ENCODE measurements at regions not wholly inside any gene's neighbourhood (a gene's known extent, or its start where the extent isn't known, plus 50 kb on each side); places are given as distances from the start of the nearest gene placed in this dataset.

DNA sequence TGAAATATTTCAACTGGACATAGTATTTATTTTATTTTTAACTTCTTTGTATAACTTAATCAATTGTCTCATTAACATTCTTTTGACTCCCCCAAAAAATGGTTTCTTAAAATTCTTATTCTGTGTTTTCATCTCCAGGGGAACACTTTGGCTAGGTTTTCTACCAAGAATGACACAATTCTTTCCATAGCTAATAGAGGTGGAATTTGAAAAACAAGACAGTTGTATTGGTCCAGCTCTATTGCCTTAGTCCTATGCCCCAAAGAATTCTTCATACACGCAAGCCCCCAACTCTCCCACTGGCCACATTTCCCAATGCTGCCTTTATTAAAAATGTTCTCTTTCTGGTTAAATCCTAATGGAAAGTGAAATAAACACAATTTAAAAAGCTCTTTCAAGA lies 104.7 kb upstream of the PKDCC start:
- DNase-seq: no peak

DNA sequence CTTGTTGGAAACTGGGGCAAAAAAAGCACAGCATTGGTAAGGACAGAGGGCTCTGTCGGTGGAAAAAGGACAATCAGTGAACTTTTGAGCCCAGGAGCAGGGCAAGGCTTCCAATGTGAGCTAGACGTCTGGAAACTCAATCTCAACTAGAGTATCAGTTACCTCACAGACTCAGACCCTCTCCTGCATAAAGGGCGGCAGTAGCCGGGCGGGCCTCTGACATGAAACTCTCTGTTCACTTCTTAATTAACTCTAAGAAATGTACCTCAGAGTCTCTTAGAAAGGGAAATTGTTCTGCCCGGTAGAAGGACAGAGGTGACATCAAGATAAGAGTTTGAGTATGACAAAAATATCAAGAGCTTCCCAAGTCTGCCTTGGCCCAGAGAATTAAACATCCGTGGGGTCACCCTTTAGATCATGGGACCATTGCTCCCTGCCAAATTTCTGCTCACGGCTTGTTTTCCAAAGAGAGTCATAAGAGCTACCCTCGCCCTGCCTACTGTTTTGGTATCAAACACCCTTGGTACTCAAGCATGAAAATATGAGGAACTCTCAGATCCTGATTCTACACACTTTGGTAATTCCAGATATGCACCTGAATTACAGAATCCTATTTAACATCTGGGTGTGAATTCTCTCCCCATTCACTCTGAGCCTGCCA lies 103.5 kb upstream of the PKDCC start:
- no peak for DNase-seq

DNA sequence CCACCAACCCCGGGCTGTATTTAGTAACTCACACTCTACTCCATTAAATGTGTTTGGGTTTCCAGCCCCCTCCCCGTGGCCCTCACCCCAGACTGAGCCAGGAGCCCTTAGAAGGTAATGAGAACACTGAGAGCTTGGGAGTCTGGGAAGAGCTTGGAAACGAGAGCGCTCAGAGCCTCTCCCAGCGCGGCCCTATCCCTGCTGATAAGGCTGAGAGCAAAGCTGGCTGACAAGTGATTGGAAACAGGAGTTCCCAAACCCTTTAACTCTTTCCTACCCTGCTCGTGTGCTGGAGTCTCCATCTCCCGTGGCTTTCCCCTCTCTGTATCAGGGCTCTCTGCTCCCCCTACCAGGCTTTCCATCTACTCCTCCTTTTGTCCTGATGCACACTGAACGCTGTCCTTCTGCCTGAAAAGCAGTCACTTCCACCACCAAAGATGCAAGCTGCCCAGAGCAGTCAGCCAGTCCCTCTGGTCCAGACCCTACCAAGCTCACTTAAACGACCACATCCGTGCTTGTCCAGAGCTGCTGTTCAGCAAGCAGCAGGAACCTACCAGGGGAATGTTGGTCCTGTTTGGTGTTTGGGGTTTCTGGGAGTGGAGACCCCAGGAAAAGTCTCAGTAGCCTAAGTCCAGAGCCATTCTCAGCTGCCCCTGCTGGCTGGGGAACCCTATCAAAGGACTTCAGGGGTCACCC lies 100.0 kb upstream of the PKDCC start:
- no peak for DNase-seq

- DNase-seq: no peak
Measured at GRCh38 chr2:41948397-41948763, 99.4 kb upstream of the PKDCC start.

- no peak for DNase-seq
Measured at GRCh38 chr2:41949091-41949882, 98.5 kb upstream of the PKDCC start.

DNA sequence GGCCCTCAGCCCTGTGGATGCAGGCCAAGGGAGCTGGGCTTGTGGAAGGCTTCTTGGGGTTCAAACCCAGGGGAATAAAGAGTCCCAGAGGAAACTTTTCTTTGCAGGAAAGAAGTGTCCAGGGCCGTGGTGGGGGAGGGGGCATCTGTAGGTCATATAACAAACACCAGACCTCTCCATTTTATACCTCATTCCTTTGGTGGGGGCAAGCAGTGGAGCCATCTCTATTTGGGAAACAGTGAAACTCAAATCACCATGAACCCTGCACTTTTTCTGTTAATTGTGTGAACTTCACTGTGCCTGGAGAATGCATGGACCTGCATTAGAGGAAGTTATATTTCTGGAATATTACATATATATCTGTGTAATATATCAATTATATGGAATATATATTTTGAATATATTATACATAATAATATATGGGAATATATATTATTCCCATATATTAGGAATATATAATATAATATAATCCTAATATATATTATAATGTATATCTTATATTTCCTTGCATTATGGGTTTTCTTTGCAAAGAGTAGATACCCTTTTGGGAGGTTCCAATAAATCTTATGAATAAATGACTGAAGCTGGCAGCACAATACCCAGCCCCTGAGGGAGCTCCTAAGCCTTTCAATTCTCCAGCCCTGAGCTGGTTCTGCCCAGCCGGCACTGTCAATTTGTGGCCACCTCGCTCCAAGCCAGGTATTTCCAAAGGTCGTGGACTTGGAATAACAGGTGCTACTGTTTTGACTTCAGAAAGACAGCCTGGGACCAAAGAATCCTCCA lies 97.7 kb upstream of the PKDCC start:
- no peak for DNase-seq

GRCh38 chr2:41950666-41950960 lies 97.2 kb upstream of the PKDCC start:
- DNase-seq: no peak

DNA sequence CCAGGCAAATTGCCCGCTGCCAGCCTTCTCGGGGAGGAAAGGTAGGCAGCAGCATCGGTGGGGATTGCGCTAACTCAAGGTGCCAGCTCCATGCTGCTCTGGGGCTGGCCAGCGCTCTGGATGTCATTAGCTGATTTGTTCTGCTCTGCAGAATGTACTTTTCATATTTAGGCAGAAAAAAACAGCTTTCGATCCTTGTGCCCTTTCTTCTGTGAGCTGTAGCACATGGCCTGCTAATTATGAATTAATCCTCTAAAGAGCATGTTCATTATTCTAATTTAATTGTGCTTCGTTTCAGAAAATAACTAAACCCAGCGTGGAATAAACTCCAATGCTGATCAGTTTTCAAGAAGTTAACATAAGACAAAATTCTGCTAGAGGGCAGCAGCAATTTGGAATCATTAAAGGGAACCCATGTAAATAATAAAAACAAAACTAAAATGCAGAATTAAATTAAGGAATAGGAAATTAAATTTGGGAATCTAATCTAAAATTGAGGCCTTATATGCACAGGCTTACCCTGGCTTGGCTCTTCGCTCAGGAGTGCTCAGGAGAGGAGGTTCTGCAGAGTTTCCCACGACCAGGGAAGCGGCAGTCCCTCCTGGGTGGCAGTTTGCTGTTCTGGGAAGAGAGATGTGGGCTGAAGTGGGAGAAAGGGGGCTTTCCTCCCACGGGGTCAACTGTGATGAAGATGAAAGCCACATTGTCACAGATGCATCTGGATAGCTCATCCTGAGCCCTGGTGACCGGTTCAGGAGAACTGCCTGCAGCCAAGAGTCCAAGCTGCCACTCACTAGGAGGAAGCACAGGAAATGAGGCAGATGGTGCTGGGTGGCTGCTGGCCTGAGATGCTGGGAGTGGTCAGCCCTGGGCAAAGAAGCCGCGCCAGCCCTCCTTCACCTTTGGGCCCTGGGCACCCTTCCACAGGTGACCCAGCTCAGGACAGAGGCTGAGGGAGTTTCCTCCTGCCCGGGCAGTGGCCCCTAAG lies 93.2 kb upstream of the PKDCC start:
- no peak for DNase-seq

- DNase-seq: no peak
Measured at GRCh38 chr2:41955316-41956043, 92.3 kb upstream of the PKDCC start.

- DNase-seq: no peak
Measured at GRCh38 chr2:41957431-41957830, 90.4 kb upstream of the PKDCC start.

GRCh38 chr2:41958251-41958650 lies 89.6 kb upstream of the PKDCC start:
- no peak for DNase-seq

DNA sequence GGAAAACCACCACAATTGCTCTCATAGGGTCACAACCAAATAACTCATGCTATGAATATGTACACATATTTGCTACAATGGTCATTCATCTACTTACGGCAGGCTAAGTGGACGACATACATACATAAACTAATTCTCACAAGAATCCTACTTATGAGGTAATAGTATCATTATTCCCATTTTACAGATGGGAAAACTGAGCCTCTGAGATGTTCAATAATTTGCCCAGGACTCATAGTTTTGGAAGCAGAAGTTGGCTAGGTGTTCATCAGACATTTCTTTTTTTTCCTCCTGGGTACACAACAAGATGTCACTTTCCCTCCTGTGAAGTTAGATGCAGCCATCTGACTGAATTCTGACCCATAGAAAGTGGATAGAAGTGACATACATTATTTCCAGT lies 89.0 kb upstream of the PKDCC start:
- no peak for DNase-seq

DNA sequence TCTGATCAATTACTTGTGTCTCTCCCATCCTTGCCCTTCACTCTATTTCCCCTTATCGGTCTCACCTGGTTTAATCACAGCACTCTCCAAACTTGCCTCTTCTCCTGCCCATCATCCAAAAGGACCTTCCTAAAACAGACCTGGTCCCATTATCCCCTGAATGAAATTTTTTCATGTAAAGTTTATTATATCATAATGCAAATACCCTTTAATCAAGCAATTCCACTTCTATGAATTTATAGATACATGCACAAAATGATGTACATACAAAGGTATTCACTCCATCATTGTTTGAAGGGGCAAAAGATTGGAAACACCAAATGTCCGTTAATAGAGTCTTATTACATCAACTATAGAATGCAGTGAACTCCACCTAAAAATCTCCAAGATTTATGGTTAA lies 88.1 kb upstream of the PKDCC start:
- no peak for DNase-seq

GRCh38 chr2:41962922-41963622 lies 84.7 kb upstream of the PKDCC start:
- DNase-seq: no peak

GRCh38 chr2:41963661-41964525 lies 83.9 kb upstream of the PKDCC start:
- peak; percentile 23 for DNase-seq

DNA sequence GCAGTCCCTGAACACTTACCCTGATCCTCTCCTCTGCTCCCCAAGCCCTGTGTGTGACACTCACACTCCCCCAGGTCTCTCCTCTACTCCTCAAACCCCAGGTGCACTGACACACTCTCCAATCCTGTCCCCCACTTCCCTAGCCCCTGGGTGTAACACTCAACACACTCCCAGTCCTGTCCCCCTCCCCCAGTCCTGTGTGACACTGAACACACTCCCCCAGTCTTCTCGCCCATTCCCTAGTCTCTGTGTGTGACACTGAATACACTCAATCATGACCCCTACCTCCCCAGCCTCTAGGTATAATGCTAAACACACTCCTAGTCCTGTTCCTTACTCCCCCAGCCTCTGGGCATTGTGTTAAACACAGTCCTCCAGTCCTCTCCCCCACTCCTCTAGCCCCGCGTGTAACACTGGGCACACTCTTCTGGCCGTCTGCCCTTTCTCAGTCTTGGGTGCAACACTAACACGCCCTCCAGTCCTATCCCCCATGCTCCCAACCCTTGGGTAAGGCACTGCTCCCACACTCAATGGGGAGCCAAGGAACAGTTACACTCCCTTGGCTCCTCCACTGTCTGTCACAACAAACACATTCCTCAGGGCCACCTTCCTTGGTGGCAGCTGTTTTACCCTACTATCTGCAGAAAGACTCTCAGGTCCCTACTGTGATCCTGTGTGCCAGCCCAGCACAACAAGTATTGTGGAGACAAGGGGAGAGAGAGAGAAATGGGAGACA lies 82.5 kb upstream of the PKDCC start:
- no peak for DNase-seq

GRCh38 chr2:41965909-41966295 lies 81.9 kb upstream of the PKDCC start:
- DNase-seq: peak; percentile 42

DNA sequence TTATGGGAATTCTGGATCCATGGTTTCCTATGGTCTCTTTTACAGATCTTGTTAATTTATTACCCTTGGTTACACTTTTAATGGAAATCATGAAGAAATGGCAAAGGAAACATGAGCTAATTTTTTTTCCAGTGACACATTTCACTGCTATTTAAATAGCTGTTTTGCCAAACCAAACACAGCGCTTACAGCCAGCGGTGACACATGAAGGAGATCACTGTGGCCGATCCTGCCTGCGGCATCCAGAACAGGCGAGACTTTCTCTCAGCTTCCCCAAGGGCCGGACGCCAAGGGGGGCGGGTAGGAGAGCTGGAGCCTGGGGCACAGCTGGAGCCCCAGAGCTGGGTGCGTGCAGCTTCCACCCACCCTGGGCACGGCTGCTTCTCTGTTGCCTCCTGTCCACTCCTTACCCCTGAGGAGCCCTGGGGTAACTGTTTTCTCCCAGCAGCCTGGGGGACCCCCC lies 81.4 kb upstream of the PKDCC start:
- DNase-seq: peak; percentile 94

GRCh38 chr2:41966920-41967319 lies 80.9 kb upstream of the PKDCC start:
- DNase-seq: no peak

Measured in HCEC 1CT (cell line).